ENCODE measurements at regions not wholly inside any gene's neighbourhood (a gene's known extent, or its start where the extent isn't known, plus 50 kb on each side); places are given as distances from the start of the nearest gene placed in this dataset.

GRCh38 chr13:40039061-40039460 lies 383.6 kb downstream of the COG6 start:
- no peak for TF ChIP-seq EZH2phosphoT487 (IDR thresholded peaks at IDR 0.05; ENCODE audit: borderline replicate concordance, low read length)
- no peaks in the 10 kb centered on the region for H3F3A ChIP-seq (ENCODE audit: control insufficient read depth, insufficient read depth)
- no peak overlapping the region for H3K4me3 ChIP-seq (ENCODE audit: low read length)
- H3K4me1 ChIP-seq (ENCODE audit: control insufficient read depth, low read length): peaks cover 25% of the 10 kb centered on the region
- no peaks in the 10 kb centered on the region for H3K9me3 ChIP-seq (ENCODE audit: control insufficient read depth, insufficient read depth, low read length)
- H3K36me3 ChIP-seq (ENCODE audit: control insufficient read depth, low read length): no peaks in the 10 kb centered on the region
- H3K27me3 ChIP-seq (ENCODE audit: control insufficient read depth, low read length): no peaks in the 10 kb centered on the region
- H3K27ac ChIP-seq (ENCODE audit: low read depth, low read length): no peak overlapping the region
- no peak overlapping the region for H3K4me2 ChIP-seq (ENCODE audit: low read length)
- no peaks in the 10 kb centered on the region; the same call in 1 of the 2 replicates for H3K9me2 ChIP-seq (replicated peaks; ENCODE audit: control insufficient read depth, low read length)
- H4K20me1 ChIP-seq (ENCODE audit: control insufficient read depth, insufficient read depth, low read depth, low read length): no peaks in the 10 kb centered on the region
- no peaks in the 10 kb centered on the region for H3K79me2 ChIP-seq (ENCODE audit: control insufficient read depth, low read length)

- Histone ChIP-seq H3K4me3 (ENCODE audit: low read length) (no peak overlapping the region), H3K9me2 (replicated peaks; ENCODE audit: control insufficient read depth, low read length) (no peaks in the 10 kb centered on the region; the same call in 1 of the 2 replicates), H3K27me3 (ENCODE audit: control insufficient read depth, low read length) (no peaks in the 10 kb centered on the region), H3F3A (ENCODE audit: control insufficient read depth, insufficient read depth) (no peaks in the 10 kb centered on the region), H3K27ac (ENCODE audit: low read depth, low read length) (no peak overlapping the region), H4K20me1 (ENCODE audit: control insufficient read depth, insufficient read depth, low read depth, low read length) (no peaks in the 10 kb centered on the region), H3K4me2 (ENCODE audit: low read length) (no peak overlapping the region), H3K4me1 (ENCODE audit: control insufficient read depth, low read length) (peaks cover 9% of the 10 kb centered on the region), H3K9me3 (ENCODE audit: control insufficient read depth, insufficient read depth, low read length) (no peaks in the 10 kb centered on the region), H3K79me2 (ENCODE audit: control insufficient read depth, low read length) (no peaks in the 10 kb centered on the region), H3K36me3 (ENCODE audit: control insufficient read depth, low read length) (no peaks in the 10 kb centered on the region)
- TF ChIP-seq CTCF (IDR thresholded peaks at IDR 0.05; ENCODE audit: low read depth, low read length, poor library complexity, severe bottlenecking): no peak
These were observed 387.5 kb downstream of the COG6 start for GRCh38 chr13:40042991-40043390.

DNA sequence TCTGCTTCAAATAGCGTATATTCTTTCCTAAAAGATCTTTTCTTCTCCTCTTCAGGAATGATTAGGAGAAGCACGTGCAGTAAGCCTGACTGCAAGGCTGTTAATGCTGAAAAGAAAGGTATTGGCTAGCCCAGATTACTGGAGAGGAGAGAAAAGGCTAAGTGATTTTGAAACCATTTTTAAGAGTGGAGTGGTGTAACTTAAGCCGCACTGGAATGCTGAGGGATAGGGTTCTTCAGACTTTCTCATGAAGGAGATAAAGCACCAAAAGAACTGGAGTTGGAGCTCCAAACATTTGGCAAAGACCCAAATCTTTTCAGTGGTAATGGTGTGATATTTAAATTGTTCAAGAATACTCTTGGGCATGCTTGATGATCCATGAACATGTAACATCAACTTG lies 388.3 kb downstream of the COG6 start:
- Histone ChIP-seq H3K27ac (ENCODE audit: low read depth, low read length) (no peak overlapping the region), H3K4me1 (ENCODE audit: control insufficient read depth, low read length) (peaks cover 5% of the 10 kb centered on the region), H3K27me3 (ENCODE audit: control insufficient read depth, low read length) (no peaks in the 10 kb centered on the region), H3K4me2 (ENCODE audit: low read length) (no peak overlapping the region), H3K4me3 (ENCODE audit: low read length) (no peak overlapping the region), H3F3A (ENCODE audit: control insufficient read depth, insufficient read depth) (no peaks in the 10 kb centered on the region), H3K9me2 (replicated peaks; ENCODE audit: control insufficient read depth, low read length) (no peaks in the 10 kb centered on the region), H3K36me3 (ENCODE audit: control insufficient read depth, low read length) (no peaks in the 10 kb centered on the region), H3K79me2 (ENCODE audit: control insufficient read depth, low read length) (no peaks in the 10 kb centered on the region), H3K9me3 (ENCODE audit: control insufficient read depth, insufficient read depth, low read length) (no peaks in the 10 kb centered on the region), H4K20me1 (ENCODE audit: control insufficient read depth, insufficient read depth, low read depth, low read length) (no peaks in the 10 kb centered on the region)
- TF ChIP-seq CTCF (IDR thresholded peaks at IDR 0.05; ENCODE audit: low read depth, low read length, poor library complexity, severe bottlenecking): no peak
- no peak for TF ChIP-seq EZH2phosphoT487 (IDR thresholded peaks at IDR 0.05; ENCODE audit: borderline replicate concordance, low read length)

DNA sequence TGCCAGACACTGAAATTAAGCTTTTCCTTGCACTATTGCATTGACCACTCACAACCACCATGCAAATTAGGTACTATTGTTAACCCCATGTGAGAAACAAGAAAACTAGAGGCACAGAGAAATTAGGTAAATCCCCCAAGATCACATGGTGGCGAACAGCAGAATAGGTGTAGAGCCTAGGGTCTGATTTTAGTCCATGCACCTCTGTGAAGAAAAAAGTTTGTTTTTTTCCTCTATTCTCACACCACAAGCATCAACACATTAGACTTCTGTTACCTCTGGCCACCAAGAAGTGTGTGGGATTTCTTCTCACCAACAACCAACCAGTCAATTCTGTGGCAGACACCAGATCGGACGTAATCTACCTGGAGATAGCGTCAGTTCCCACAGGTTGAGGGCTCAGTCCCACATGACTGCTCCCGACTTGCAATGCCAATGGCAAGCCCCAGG lies 391.9 kb downstream of the COG6 start:
- H3K27ac ChIP-seq (ENCODE audit: low read depth, low read length): no peak overlapping the region
- TF ChIP-seq CTCF (IDR thresholded peaks at IDR 0.05; ENCODE audit: low read depth, low read length, poor library complexity, severe bottlenecking): no peak
- H4K20me1 ChIP-seq (ENCODE audit: control insufficient read depth, insufficient read depth, low read depth, low read length): no peaks in the 10 kb centered on the region
- H3F3A ChIP-seq (ENCODE audit: control insufficient read depth, insufficient read depth): no peaks in the 10 kb centered on the region
- H3K79me2 ChIP-seq (ENCODE audit: control insufficient read depth, low read length): no peaks in the 10 kb centered on the region
- H3K9me2 ChIP-seq (replicated peaks; ENCODE audit: control insufficient read depth, low read length): no peaks in the 10 kb centered on the region
- no peak overlapping the region for H3K4me3 ChIP-seq (ENCODE audit: low read length)
- H3K36me3 ChIP-seq (ENCODE audit: control insufficient read depth, low read length): no peaks in the 10 kb centered on the region
- H3K27me3 ChIP-seq (ENCODE audit: control insufficient read depth, low read length): no peaks in the 10 kb centered on the region
- peaks cover 5% of the 10 kb centered on the region for H3K4me1 ChIP-seq (ENCODE audit: control insufficient read depth, low read length)
- H3K4me2 ChIP-seq (ENCODE audit: low read length): no peak overlapping the region
- no peaks in the 10 kb centered on the region for H3K9me3 ChIP-seq (ENCODE audit: control insufficient read depth, insufficient read depth, low read length)
